Bone marrow (tissue), 2 donors: ENCODE measurements at regions not wholly inside any gene's neighbourhood (a gene's known extent, or its start where the extent isn't known, plus 50 kb on each side); places are given as distances from the start of the nearest gene placed in this dataset.

Experiments
- DNase-seq, 2 donors: peaks; one replicate each; lab custom pipeline; 2025; lab: John Stamatoyannopoulos, UW

DNA sequence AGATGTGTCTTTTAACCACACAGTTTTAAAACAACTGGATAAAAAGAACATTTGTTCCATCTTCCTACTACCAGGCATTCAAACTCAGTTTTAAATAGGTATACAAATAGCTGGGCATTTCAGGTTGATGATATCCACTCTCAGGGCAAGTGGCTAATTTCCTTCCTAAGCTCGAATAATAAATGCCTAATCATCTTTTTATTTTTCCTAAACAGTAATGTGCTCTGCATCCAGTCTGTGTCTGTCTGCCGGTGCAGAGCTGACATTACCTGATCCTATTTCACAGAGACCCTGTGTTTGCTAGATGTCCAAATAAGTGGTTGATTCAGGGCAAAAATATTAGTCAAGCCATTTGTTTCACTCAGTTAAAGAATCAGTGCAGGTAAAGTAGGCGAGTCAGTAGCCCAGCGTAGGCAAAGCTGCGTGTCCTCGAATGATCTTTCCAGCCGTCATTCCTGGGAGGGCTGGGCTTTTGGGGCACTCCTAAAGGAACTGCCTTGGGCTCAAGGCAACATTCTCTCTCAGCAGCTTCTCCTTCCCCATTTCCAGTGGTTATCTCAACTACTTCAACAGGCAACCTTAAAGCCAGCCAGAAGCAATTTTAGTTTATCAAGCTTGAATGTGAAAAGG lies 74.2 kb upstream of the BMP2 start:
- DNase-seq = no peak

DNA sequence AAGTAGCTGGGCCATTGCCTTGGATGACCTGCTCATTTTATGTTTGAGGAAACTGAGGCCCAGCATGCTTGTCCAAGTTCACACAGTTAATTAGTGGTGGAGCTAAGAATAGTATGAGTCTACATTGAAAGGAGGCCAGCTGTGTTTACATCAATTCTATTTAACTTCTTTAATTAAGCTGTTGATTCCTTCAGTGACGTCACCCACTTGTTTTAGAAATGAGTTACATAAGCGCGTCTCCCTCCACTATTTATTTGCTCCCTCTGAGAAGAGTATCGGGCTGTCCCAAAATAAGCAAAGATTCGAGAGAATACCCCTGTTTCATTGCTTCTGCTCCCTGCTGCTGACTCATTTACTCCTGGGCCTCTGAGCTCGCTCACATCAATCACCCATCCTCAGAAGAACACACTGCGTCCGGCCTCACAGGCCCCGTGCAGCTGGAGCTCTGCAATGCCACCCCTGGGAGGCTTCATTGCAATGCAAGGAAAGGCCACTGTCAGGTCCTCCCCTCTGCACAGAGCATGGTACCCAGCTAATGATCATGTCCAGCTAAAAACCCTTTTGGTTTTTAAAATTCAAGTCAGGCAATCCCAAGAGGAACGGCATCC lies 74.8 kb upstream of the BMP2 start:
- no peak for DNase-seq

DNA sequence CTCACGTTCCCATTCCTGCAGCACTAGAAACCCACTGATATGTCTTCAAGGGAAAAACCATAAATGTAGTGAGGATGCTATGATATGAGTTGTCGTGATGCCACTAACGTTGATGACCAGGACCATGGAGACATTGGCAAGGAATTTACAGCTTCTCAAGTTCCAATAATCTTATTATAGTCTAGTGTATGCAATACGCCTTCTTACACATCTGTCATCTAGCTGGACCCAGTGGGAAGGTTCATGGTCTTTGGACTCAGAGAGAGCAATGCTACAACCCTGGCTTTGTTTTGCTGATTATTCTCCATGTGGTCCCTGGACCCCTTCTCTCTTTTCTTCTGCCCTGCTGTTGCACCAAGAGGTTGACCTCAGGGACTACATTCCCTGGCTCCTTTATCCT lies 76.0 kb upstream of the BMP2 start:
- DNase-seq = no peak

DNA sequence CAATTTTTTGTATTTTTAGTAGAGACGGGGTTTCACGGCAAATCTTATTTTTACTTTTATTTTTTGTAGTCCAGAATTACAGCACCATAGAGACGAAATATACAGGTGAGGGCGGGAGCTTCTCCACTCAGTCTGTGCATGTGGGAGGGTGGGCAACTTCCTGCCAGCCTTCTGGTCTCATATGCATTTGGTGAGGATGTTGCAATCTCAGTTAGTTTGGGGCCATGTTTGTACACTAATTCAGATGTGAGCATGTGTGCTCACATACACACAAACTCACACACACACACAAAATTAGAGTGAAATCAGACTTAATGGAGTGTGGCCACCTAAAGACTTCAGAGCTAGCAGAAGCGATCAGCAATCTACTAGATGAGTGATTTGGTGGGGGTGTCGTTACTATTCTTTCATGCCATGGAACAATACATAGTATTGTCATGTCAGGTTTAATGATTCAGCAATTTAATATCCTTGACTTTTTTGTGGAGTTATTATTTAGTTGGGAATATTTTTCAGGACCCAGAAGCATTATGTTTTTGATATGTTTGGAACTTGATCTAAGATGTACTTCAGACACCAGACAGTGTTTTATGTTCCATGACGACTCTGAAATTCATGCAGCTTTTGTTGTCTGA lies 78.0 kb upstream of the BMP2 start:
- DNase-seq = no peak

DNA sequence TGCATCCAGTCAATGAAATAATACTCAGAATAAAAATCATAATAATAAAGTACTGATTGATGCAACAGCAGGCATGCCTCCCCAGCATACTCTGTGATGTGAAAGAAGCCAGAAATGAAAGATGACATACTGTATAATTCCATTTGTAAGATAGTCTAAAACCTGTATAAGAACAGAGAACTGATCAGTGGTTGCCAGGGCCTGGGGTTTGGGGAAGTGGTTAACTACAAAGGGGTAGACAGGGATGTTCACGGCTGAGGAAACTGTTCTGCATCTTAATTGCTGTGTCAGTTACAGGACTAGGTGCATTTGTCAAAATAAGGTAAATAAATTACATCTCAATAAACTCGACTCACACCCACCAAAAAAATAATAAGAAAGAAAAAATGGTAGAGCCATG lies 81.3 kb upstream of the BMP2 start:
- DNase-seq = no peak

DNA sequence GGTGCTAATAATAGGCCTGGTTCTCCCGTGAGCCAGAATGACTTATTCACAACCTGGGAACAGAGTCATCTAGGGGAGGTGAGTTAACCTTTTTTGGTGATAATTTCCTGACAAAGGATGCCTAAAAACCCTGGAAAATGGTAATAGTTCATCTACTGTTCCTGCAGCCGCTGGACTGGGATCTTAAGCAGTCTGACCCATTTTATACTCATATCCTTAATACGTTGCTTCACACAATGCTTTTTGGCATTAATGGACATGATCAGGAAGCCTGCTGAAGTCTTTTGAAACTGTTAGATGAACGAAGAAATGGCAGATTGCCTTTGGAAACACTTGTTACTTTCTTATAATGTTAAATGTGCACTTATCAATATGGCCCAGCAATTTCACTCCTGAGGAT lies 81.9 kb upstream of the BMP2 start:
- DNase-seq = no peak

DNA sequence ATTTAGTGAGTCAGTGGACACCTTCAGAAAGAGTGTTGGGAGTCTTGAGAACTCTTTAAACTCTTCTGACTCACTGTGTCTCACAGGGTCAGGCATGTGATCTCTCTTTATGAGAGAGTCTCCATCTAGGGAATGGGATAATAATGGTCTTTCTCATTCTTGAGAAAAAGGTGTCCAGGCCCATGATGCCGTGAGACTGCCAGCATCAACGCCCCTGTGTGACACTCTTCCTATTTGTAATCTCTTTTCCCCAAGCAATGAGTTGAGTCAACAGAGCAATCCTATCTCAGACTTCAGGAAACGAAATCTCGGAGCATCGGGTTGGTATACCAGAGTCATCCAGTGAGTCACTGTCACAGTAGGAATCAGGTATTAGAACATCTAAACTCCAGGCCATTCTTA lies 82.3 kb upstream of the BMP2 start:
- DNase-seq = no peak

DNA sequence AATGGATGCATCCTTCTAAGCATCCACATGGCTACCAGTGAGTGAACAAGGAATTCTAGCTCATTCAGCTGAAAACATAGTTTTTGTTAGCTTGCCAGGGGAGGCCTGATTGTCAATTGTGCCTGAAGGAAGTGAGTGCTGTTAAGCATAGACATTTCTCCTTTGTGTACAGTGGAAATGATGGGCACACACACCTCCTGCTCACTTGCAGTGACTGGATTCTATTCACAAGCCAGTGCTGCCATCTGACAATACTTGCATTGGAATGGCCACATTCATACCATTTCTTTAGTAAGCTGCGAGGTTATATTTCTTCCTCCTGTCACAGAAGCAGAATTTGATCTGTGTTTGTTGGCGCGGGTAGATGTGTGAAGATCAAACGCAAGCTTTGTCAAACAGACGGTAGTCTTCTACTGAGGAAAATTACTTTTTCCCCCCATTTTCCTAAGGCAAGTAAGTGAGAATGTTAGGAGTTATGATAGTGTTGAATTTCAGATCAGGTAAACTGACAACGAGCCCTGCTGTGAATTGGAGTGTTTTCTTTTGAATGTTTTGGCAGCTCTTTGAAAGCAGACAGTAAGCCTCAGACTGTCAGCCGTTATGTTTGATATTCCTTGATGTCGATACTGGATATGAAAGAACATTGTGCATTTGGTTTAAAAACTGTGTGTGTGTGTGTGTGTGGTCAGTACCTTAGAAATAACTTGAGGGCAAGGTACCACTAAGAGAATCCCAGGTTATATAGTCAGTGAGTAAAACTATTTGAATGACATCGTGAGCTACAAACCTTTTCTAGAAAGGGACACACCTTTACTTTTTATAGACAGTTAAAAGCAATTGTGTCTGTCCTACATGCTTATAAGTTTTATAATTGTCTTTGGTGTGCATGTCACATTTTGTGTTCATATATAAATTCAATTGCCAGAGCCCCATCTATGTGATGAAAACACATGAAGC lies 84.2 kb upstream of the BMP2 start:
- DNase-seq = no peak

DNA sequence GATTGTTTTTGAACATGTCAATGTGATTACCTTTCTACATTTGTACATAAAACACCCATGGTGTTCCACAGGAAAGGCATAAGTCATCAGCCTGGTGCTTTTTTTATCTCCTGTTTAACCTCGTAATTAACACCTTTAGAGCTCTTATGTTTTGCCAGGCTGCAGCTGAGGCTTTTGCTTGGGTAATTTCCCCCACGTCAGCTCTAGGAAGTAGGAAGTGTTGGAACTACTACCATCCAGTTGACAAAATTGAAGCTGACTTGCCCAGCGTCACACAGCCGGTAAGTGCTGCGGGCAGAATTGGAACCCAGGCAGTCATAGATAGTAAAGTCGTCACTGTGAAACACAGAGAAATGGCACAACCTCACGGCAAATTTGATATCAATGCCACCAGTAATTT lies 86.6 kb upstream of the BMP2 start:
- DNase-seq = no peak

DNA sequence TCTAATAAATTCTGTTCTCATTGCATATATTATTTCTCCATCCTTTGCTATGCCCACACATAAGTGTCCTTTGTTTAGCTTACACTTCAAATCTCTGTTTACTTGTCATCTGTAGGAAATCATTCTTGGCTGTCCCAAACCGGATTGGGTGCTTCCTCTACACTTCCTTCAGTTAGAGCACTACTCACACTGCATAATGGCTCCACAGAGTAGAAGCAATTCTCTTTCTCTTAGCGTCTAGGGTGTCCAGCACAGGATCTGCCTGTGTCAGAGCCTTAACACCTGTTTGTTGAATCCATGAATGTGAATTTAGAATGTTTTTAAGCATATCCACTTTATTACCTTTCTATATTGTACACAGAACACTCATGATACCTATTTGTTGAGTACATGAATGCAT lies 87.0 kb upstream of the BMP2 start:
- no peak for DNase-seq

DNA sequence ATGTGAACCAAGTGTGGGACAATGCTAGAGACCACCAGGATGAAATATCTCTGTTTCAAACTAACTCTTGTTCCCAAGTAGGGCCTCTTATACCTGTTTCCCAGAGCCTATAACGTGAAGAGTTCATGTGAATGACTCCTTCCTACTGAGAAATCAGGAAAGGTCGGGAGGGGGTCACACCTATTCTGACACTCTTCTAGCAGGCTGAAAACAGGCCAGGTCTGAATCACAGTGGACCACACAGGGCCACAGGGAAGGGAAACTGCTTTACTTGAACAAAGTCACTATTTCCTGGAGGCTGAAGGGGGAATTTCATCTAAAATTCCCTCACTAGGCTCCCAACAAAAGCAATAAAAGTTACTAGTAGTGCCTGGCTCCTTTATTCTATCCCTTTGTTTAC lies 88.4 kb upstream of the BMP2 start:
- DNase-seq = no peak

DNA sequence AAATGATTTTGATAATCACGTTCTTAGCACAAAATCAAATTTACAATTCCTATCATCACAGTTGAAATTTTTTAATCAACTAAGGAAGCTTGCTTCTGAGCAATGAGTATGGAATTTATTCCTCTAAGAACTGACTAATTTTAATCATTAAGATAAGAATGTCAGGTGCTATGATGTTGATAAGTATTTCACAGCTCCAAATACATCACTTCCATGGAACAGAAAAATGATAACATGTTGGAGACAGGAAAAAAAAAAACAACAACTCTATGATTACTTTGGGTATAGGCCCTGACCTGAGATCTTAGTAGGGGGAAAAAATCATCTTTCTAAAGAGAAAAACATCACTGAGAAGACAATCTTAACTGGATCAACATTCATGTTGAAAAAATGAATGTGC lies 89.4 kb upstream of the BMP2 start:
- no peak for DNase-seq

DNA sequence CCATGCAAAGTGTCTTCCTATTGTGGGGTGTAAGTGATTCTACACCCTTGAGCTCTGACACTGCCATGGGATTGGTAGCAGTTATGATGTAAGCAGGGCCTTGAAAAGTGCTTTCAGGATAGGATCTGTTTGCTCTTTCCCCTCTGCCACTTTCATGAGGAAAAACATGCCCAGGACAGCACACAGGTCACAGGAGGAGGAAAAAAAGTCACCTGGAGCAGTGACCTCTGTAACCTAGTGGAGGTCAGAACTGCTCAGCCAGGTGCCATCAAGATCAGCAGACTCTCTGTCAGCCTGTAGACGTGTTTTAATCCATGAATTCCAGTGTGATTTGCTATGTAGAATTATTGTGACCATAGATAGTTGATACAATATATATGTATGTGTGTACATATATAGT lies 92.7 kb upstream of the BMP2 start:
- no peak for DNase-seq

DNA sequence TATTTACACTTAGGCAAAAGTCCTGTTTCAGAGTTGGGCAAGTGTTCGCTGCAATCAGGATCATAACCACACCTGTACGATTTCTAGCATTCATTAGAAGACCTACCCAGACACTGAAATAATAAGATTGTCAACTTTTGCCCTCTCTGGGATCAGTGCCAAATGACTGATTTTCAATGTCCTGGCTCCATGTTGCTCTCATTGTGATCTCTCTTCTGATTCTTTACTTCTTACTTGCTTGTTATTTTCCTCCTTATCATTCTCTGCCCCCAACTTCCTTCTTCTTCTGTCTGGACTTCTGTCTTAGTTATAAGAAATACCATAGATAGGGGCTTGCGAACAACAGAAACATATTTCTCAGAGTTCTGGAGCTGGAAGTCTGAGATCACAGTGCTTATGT lies 94.4 kb upstream of the BMP2 start:
- DNase-seq = no peak

DNA sequence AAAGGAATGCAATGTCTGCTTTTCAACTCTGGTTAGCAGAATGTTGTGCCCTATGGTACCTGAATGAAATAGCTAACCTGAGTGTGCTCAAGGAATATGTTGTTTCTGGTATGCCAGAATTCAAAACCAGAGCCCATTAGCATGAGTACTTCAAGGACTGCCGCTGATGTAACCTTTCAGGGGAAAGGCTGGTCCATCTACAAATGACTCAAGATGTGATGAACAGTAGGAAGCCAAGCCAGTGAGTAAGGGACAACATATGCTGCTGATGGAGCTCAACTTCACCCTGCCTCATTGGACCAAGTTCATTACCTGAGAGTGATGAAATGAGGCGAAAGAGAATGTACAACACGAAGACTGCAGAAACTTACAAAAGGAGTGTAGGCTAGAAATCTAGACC lies 95.7 kb upstream of the BMP2 start:
- DNase-seq = no peak

DNA sequence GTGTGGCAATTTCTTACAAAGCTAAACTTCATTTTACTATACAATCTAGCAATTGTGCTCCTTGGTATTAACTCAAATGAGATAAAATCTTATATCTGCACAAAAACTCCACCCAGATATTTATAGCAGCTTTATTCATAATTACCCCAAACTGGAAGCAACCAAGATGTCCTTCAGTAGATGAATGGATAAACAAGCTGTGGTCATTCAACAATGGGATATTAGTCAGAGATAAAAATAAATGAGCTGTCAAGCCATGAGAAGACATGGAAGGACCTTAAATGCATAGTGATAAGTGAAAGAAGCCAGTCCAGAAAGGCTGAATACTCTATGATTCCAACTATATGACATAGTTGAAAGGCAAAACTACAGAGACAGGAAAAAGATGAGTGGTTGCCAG lies 98.9 kb upstream of the BMP2 start:
- no peak for DNase-seq

DNA sequence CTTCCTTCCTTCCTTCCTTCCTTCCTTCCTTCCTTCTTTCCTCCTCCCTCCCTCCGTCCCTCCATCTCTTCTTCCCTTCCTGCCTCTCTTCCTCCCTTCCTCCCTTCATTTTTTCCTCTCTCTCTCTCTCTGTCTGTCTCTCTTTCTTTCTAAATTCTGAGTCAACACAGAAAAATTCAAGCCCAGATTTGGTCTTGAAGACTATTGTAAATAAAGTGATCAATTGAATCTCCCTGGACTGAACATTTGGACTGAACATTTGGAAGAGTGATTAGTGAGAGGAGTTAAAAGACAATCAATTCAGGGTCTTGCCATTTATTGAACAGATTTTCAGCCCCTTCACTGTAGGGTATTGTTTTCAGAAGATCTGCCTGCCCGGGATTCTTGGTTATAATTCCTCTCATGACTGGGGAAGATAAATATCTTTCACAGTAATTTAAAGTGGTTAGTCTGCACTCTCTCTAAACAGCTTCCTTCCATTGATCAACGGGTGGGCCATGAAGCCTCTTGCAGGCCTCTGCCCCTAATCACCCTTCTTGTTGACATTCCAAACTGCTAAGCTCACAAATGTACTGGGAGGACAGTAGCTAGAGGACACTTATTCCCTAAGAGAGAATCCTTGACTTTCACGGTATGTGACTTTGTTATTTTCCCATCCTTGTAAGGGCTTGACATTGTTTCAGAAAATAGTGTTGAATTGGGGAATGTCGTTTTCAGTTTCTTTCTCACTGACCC lies 101.7 kb upstream of the BMP2 start:
- DNase-seq = no peak

DNA sequence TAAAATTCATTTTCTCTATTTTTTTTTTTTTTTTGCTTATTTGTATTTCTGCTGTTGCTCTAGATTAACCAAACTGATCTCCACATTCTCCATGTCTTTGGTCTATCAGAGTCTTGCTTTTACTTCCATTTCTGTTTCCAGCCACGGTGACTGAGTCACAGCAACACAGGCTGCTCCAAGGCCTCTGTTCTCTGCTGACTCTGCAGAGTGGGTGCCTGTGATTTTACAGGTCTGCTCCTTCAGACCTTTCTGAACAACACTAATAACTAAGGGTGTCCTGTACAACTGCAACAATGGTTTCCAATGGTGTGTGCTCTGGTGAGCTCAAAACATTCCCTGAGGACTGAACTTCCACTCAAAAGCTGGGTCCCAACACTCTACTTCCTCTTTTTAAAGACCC lies 102.3 kb upstream of the BMP2 start:
- DNase-seq = no peak

DNA sequence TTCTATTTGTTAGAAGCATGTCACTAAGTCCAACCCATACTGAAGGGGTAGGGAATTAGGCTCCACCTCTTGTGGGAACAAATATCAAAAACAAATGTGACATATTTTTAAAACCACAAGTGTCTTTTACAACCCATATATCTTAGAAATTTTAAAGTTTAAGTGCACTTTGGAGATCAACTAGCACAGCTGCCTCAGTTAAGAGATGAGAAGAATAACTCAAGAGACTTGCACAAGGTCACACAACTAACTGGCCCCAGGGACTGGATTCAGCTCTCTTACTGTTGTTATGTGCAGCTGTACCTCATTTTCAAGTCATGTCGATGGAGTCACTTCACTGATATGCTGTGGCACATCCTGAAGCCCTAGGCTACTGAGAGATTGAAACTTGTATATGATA lies 102.9 kb upstream of the BMP2 start:
- DNase-seq = no peak

DNA sequence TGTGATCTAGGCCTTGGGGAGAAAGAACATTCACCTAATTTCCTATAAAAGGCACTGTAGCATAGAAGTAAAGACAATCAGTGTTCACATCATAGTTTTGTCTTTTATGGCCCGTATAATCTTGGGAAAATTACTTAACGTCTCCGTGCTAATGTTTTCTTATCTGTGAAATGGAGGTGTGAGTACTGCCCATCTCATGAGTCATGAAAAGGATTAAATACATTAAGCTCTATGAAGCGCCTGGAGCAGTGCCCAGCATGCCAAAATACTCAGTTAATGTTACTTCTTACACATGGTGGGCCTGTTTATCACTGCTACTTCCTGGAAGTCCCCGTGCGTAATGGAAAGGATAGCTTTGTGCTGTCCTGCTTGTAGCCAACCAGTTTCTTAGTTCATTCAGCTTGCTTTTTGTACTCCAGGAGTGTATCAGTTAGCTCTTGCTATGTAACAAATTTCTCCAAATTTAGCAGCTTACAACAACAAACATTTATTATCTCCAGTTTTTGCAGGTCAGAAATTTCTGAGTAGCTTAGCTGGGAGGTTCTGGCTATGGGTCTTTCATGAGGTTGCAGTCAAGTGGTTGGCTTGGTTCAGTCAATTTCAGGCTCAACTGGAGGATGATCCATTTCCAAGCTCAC lies 103.6 kb upstream of the BMP2 start:
- DNase-seq = no peak

DNA sequence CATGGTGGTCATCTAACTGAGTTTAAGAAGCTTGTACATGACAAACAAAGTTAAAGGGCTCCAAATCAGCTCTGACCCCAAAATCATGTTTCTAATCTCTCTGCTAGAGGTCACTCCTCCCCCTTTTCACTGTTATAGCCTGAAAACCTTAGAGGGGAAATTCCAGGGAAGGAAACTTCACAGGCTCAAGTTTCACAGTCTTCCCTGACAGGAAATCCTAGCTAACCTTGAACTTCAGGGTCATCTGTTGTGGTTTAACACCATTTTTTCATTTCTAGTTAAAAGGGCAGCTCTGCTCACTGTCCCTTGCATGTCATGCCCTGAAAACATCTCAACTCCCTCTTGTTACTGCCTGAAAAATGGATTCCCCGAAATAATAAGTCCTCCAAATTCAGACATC lies 104.4 kb upstream of the BMP2 start:
- no peak for DNase-seq

DNA sequence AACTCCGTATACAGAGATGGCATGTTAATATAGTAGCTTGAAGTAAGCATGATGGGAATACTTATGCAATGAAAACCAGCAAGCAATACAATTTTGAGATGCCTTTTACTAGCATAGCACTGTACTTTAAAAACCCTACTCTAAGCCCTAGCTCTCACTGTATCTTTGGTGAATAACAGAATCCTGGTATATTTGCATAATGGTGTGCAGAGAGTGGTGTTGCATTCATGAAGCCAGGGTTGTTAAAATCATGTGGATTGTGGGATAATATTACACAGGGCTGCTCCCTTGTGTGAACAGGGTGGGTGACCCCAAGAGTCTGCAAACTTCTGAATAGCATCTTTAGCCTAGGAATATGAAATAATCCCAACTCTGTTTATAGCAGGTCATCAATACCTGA lies 105.2 kb upstream of the BMP2 start:
- no peak for DNase-seq
